HG03342 (cell line): ENCODE measurements at regions not wholly inside any gene's neighbourhood (a gene's known extent, or its start where the extent isn't known, plus 50 kb on each side); places are given as distances from the start of the nearest gene placed in this dataset.

ENCODE experiments used
- ATAC-seq: cut with Tn5 transposase; IDR thresholded peaks from one replicate; pipeline ENCODE4 v1.9.1; 2021; ENCODE audit warnings: mild to moderate bottlenecking, moderate library complexity; ENCODE audit not compliant: unreplicated experiment

DNA sequence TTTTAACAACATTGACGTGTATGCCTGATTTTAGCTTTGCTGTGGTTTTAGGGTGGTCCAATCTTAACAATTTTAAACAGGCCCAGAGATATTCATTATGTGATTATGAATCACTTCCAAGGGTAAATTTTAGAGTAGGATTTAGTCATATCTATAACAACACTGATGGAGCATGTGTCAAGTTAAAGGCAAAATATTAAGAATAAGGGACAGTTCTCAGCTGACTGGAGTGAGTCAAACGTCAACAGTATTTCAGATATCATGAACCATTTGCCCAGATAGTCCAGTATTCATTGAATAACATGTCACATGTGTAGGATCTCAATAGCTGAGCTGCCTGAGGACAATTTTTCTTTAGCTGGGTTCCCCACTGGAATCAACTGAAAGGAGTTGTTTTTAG, 61.3 kb upstream of the VCX2 start:
- no peak for ATAC-seq

GRCh38 chrX:8233091-8233490, 62.0 kb upstream of the VCX2 start:
- no peak for ATAC-seq

DNA sequence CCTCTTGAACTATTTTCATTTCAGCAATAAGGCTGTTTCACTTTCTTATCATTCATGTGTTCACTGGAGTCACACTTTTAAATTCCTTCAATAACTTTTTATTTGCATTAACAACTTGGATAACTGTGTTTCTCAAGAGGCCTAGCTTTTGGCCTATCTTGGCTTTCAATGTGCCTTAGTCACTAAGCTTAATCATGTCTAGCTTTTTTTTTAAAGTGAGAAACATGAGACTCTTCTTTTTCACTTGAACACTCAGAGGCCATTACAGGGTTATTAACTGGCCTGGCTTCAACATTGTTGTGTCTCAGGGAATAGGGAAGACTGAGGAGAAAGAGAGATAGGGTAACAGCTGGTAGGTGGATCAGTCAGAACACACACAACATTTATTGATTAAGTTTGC, 64.0 kb upstream of the VCX2 start:
- no peak for ATAC-seq

DNA sequence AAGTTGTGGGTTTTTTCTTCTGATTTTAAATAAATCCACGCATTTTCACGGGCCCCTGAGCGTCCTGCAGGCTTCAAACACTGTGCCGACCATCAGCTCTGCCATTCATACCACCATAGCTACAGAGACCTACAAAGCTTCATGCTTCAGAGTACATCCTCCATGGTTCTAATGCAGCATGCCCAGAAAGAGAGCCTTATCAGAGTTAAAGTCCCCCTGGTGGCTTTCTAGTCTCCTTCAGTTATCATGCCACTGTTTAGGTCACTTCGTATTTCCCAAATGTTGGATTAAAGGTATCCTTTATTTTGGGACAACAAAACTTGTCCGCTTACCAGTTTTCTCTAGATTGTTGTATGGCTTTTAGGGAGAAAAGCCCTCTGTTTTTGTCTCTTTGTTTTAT, 66.7 kb upstream of the VCX2 start:
- no peak for ATAC-seq

- ATAC-seq, result no peak
Measured at GRCh38 chrX:8242431-8243020, 71.5 kb upstream of the VCX2 start.

- no peak for ATAC-seq
Measured at GRCh38 chrX:8244301-8244700, 73.2 kb upstream of the VCX2 start.

GRCh38 chrX:8245411-8245810, 74.3 kb upstream of the VCX2 start:
- ATAC-seq, result no peak

DNA sequence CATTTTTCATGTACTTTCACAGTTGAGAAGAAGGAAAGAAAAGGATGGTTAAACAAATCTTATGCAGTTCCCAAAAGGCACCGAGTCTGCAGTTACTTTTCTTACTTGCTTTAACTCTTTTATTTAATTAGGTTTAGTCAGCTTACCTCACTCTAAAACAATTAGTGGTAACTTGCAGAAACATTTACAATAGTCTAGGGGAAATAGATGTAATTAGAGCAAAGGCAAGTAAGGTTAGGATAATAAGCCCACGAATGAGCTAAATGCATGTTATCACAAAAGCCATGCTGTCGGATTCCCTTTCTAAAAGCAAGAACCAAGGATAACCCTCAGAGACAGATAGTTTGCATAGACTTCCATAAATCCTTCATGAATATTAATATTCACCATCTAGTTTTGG, 82.0 kb upstream of the VCX2 start:
- no peak for ATAC-seq

DNA sequence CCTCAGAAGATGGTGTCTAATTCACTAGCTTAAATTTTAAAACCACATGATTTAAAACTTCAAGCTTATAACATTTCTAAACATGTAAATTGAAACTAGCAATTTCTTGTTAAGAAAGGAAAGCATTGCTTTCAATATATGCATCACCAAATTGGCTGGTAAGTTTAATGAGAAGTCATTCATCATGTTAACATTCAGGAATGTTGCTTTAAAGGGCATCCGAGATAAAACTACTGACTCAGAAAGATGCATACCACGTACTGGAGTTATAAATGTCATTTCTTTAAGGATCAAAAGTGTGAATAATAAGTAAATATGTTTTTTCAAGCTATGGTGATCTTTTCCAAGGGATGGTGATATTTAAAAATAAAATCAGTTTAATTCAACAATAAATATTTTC, 83.3 kb upstream of the VCX2 start:
- no peak for ATAC-seq

- no peak for ATAC-seq
Measured at GRCh38 chrX:8272821-8273220, 101.8 kb upstream of the VCX2 start.

GRCh38 chrX:8273451-8273895, 102.4 kb upstream of the VCX2 start:
- no peak for ATAC-seq

DNA sequence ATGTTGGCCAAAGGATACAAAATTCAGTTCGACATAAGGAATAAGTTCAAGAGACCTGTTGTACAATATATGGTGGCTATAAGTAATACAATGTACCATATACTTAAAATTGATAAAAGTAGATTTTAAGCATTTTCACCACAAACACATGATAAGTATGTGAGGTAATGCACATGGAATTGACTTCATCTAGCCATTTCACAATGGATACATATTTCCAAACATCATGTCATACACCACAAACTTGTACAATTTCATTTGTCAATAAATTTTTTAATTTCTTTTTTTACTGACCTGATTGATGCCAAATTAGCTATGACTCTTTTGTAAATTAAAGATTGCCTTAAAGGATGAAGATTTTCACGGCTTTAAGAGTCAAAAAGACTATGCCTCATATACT, 103.1 kb upstream of the VCX2 start:
- ATAC-seq, result no peak

- no peak for ATAC-seq
Measured at GRCh38 chrX:8278557-8278956, 107.5 kb upstream of the VCX2 start.

DNA sequence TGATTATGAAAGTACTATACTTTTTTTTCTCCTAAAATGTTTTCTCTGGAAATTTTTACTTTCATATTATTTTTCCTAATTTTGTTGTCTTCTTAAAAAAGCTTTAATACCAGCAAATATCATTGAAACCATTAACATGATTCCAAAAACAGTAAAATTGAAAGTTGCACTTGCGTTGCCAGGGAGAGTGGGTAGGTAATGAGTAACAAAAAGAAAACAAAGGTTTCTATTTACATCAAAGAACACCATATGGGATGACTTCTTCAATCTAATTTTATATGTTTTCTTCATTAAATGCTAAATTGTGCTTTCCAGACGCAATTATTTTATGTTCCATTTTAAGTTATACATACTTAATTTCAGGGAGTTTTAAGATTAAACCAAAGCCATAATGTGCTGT, 108.3 kb upstream of the VCX2 start:
- peak; percentile 63 for ATAC-seq

DNA sequence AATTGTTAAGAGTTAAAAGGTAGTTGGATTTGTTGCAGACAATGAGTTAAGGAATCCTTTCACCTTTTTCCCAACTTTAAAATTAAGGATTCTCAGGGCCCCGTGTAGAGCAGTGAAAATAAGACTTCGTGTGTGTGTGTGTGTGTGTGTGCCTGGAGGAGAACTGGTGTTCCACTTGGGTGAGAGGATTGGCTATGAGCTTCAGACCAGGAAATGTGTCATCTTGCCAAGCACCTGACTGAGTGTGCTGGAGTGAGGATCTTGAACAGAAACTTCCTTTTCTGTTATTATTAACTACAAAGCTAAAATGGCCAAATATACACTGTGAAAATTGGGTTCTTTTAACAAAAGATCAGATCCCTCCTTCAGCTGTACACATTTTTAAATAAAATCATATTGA, 113.1 kb upstream of the VCX2 start:
- no peak for ATAC-seq

- no peak for ATAC-seq
Measured at GRCh38 chrX:8288590-8288989, 117.5 kb upstream of the VCX2 start.

DNA sequence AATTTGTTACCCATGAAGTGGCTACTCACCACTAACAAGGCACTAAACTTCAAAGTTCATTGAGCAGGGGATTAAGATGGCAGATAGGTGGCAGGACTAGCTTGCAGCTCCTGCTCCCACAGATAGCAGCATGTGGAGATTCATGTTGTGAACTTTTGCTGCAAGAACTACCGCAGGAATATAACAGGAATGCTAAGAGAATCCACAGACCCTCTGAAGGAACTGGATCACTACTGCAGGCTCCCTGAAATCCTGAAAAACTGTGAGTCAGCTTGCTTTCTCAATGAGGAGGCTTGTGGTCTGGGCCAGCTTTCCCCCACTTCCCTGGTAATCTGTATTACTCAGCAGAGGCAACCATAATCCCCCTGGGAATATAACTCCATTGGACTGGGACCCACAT, 118.5 kb upstream of the VCX2 start:
- ATAC-seq, result no peak

DNA sequence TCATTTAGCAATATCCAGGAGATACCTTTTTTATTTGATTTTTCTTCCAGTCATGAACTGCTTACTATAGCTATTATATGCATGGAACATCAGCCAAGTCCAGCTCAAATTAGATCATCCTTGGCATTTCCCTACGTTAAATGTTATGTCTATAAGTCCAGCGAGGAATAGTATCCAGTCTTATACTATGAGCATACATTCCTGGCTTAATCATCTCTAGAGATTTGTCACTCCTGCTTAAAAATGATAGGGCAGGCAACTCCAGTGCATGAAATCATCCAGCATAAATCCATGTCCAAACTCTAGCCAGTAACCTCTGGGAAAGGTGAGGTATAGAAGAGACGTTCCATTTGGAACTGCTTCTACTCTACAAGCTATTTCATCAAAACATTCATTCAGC, 126.7 kb upstream of the VCX2 start:
- no peak for ATAC-seq

DNA sequence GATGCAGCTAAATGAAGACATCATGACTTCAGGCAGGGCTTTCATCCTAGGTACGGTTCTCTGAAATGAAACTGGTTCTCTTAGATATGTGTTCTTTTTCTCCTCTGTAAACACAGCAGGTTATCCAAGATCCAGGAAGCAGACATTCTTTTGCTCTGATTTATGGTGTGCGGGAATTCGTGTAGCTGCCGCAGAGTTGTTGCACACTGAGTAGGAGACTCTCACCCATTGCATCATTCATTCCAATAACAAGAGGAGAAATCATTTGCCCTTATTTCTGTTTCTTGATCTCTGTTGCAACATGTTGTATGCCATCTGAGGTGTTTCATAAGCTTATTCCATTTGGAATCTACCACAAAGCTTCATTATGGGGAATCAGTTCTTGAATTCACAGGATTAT, 133.6 kb upstream of the VCX2 start:
- ATAC-seq, result no peak

DNA sequence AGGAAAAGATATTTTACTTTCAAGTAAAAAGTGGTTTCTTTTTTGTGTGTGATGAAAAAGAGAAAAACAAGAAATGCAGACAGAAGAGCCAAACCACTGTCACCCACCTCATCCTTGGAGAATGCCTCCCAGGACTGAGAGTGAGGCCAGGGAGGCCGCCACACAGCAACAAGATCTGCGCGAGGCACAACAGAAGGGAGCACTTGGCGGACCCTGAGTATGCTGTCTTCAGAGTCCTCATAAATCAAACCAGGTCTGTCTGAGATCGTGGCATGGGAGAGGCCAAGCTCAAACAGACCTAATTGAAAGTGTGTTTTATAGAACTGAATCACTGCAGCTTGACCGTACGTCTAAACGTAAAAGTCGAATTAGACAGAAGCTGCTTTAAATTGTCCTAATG, 134.3 kb upstream of the VCX2 start:
- ATAC-seq, result no peak

DNA sequence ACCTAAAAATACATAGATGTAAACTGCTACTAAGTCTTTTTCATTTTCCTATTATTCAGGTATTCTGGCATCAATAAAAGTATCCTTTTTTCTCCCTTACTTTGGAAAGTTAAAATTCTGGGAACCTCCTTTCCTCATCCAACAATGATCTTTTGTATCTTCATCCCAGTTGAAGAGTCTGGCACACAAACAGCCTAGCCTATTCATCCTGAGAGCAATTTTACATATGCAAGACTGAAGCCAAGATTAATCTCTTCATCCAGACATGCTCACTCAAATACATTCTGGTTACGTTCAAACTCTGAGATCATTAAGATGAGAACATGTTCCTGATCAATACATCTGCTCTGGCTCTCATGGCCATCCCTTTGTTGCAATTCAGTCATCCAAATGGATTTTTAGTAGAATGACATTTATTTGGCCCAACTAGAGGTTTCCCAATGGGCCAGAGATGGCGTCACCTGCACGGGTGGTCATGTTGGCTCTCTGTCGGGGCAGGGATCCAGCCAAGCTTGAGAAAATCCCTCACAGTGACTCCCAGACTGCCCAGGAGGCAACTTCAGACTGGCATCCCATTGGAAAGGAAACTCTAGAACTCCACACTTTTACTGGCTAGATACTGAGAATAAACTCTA, 135.3 kb upstream of the VCX2 start:
- ATAC-seq, result no peak

- ATAC-seq, result no peak
Measured at GRCh38 chrX:8310409-8310808, 139.3 kb upstream of the VCX2 start.

DNA sequence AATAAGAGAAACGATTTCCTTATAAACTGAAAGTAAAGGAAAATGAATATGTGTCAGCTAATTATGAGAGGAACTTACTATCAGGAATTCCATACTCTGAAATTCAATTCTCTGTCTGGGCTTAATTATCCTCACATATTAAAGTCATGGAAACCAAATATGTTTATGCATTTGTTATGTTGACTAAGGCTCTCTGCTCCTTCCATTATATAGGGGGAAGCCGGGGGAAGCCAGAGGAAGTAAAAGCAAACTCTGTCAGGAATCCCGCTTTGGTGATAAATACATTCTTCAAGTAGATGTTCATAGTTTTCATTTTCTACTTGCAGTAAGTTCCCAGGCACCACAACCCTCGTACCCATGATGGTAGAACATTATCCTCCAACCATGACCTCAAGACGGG, 142.8 kb upstream of the VCX2 start:
- no peak for ATAC-seq
